Colonic mucosa (tissue), 4 donors: ENCODE measurements at regions not wholly inside any gene's neighbourhood (a gene's known extent, or its start where the extent isn't known, plus 50 kb on each side); places are given as distances from the start of the nearest gene placed in this dataset. TPM values are rescaled to one million over a fixed set of nuclear protein-coding genes. Genes with fewer than 3 reads are reported as not detected.

Experiments used
- DNase-seq: peaks from one replicate; pipeline ENCODE4 v3.0.0-alpha.2; 2020
- H3K27ac ChIP-seq: fragments of 200-600 bp; one replicate; pipeline ENCODE4 v1.8.0; 2021
- H3K27me3 ChIP-seq: fragments of 200-600 bp; one replicate; pipeline ENCODE4 v1.8.0; 2021
- H3K36me3 ChIP-seq: fragments of 200-600 bp; one replicate; pipeline ENCODE4 v1.8.0; 2021
- H3K4me1 ChIP-seq: fragments of 200-600 bp; one replicate; pipeline ENCODE4 v1.8.0; 2021; ENCODE audit warnings: mild to moderate bottlenecking
- H3K4me3 ChIP-seq: fragments of 200-600 bp; one replicate; pipeline ENCODE4 v1.8.0; 2021
- H3K9ac ChIP-seq, 2 donors: one replicate each; pipeline ENCODE4 v1.7.0; 2013; ENCODE audit warnings: control low read depth in 2 of 2, low read depth in 2 of 2, low read length in 2 of 2
- H3K9me3 ChIP-seq: fragments of 200-600 bp; one replicate; pipeline ENCODE4 v1.8.0; 2021
- CTCF ChIP-seq: fragments of 200-600 bp; IDR thresholded peaks from one replicate; pipeline ENCODE4 v1.8.0; 2022; ENCODE audit warnings: antibody characterized with exemption, mild to moderate bottlenecking
- intact Hi-C: fragments of 100-400 bp; cut with DNase I; formaldehyde crosslinking; loops from one replicate; pipeline ENCODE4 v1.14.1; 2022
- microRNA-seq: library from miRNA; unstranded; fragments of <30 nt; microRNA quantifications from one replicate; pipeline ENCODE4, GENCODE V29; 2019
- donor health status: healthy.
- donor health status: DM: no; HTN: no; CAD: no.
- donor health status: DM: no; HTN: no; CAD: no.

GRCh38 chr6:37551446-37551845 lies 51.8 kb upstream of the CCDC167 start:
- H3K9ac ChIP-seq: no peak overlapping the region
- intact Hi-C loops: no loop called here
- DNase-seq: no peak
- no peaks in the 10 kb centered on the region for H3K27me3 ChIP-seq
- H3K9me3 ChIP-seq: no peaks in the 10 kb centered on the region
- no peaks in the 10 kb centered on the region for H3K4me1 ChIP-seq
- no peaks in the 10 kb centered on the region for H3K36me3 ChIP-seq
- TF ChIP-seq CTCF: no peak
- H3K4me3 ChIP-seq: no peak overlapping the region
- no peak overlapping the region for H3K27ac ChIP-seq

GRCh38 chr6:37551002-37551401 lies 51.3 kb upstream of the CCDC167 start:
- Histone ChIP-seq H3K9me3 (no peaks in the 10 kb centered on the region), H3K9ac (no peak overlapping the region), H3K36me3 (no peaks in the 10 kb centered on the region), H3K27ac (no peak overlapping the region), H3K4me1 (no peaks in the 10 kb centered on the region), H3K4me3 (no peak overlapping the region), H3K27me3 (no peaks in the 10 kb centered on the region)
- TF ChIP-seq CTCF: no peak
- intact Hi-C loops: no loop called here
- DNase-seq: no peak

- intact Hi-C loops: no loop called here
- no peak for DNase-seq
- no peak overlapping the region for H3K9ac ChIP-seq
- H3K27me3 ChIP-seq: no peaks in the 10 kb centered on the region
- no peaks in the 10 kb centered on the region for H3K9me3 ChIP-seq
- H3K4me3 ChIP-seq: no peak overlapping the region
- no peak overlapping the region for H3K27ac ChIP-seq
- no peak for TF ChIP-seq CTCF
- H3K4me1 ChIP-seq: no peaks in the 10 kb centered on the region
- no peaks in the 10 kb centered on the region for H3K36me3 ChIP-seq
These were observed 50.6 kb upstream of the CCDC167 start for GRCh38 chr6:37550191-37550831.

GRCh38 chr6:37549558-37549957 lies 49.9 kb upstream of the CCDC167 start:
- Histone ChIP-seq H3K9ac (no peak overlapping the region), H3K4me1 (no peaks in the 10 kb centered on the region), H3K27me3 (no peaks in the 10 kb centered on the region), H3K36me3 (no peaks in the 10 kb centered on the region), H3K4me3 (no peak overlapping the region), H3K9me3 (no peaks in the 10 kb centered on the region), H3K27ac (no peak overlapping the region)
- no peak for TF ChIP-seq CTCF
- DNase-seq: no peak
- intact Hi-C loops: no loop called here

Small RNA genes lying in the stretch of these regions (microRNA-seq; reads per million reads assigned to microRNA genes)
- gene MIR4462: not detected
